HG03432 (cell line): ENCODE measurements at regions not wholly inside any gene's neighbourhood (a gene's known extent, or its start where the extent isn't known, plus 50 kb on each side); places are given as distances from the start of the nearest gene placed in this dataset.

ENCODE experiments used
- ATAC-seq: cut with Tn5 transposase; IDR thresholded peaks from one replicate; pipeline ENCODE4 v1.9.1; 2021; ENCODE audit warnings: mild to moderate bottlenecking, moderate library complexity; ENCODE audit not compliant: unreplicated experiment

DNA sequence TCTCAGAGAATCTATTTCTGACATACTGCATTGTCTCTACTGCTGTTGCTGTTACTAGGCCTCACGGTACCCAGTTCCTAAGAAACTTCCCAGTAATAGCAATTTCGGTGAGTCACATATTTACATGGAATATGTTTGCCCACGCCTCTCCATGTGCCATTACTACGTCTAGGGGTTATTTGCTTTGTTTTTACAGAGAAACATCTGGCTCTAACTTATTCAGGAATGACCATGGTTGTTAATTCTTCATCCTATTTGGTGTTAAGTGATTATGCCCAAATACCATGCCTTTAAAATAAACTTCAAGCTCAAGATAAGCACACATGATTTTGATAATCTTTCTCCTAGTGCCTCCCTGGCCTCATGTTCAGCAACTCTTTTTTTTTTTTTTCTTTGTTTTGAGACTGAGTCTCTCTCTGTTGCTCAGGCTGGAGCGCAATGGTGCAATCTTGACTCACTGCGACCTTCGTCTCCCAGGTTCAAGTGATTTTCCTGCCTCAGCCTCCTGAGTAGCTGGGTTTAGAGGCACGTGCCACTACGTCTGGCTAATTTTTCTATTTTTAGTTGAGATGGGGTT is 101.0 kb upstream of the HS3ST1 start:
- no peak for ATAC-seq

DNA sequence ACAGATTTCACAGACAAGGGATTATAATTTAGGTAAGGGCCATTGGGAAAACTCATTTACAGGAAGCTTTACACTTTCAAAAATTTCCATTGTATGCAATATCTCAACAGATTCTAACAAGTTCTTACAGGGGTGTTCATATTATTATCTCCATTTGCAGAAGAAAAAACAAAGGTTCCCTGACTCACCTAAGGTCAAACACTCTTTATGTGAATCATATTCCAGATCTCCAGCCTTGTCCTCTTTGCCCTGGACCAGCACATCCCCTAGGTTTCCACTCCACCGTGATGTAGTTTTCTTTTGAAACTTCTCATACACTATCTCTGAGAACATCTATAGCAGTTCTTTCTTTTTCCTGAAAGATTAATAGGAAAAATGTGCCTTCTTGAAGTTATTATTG is 96.4 kb upstream of the HS3ST1 start:
- no peak for ATAC-seq

GRCh38 chr4:11518754-11519153 is 90.1 kb upstream of the HS3ST1 start:
- ATAC-seq, result no peak

- no peak for ATAC-seq
Observed at GRCh38 chr4:11514779-11515419, 86.2 kb upstream of the HS3ST1 start.

DNA sequence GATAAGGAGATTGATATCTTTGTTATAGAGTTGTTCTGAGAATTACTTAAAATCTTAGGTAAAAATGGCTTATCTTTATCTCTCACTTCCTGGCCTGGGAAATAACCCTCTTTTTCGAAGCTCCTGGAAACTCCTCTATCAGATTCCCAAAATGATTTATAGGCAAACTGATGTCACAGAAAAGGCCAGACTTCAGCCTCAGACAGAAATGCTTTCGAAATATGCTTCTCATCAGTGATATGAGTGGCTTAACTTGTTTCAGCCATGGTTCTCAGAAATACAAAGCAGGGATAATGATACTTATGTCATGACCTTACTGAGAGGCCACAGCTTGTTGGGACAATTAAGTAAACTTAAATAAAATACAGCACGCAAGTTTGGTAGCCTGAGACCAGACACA is 85.3 kb upstream of the HS3ST1 start:
- no peak for ATAC-seq

DNA sequence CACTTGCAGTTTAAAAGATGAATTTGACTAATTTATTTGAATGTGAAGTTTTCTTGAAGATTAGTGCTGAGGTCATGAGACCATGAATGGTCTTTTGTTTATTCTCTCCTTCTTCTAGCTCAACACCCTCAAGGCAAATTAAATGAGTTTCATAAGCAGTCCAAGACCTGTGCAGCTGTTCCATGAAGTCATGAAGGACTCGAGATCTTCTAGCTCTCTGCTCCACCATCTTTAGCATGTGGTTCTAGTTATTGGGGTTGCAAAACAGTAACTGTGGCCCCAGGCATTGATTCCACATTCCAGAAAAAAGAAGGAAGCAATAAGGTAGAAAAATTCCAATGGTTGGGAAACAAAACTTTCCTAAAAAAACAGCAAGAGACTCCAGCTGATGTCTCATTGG is 84.2 kb upstream of the HS3ST1 start:
- no peak for ATAC-seq

GRCh38 chr4:11511321-11511720 is 82.6 kb upstream of the HS3ST1 start:
- ATAC-seq, result no peak

GRCh38 chr4:11507920-11508319 is 79.2 kb upstream of the HS3ST1 start:
- no peak for ATAC-seq

GRCh38 chr4:11506194-11506593 is 77.5 kb upstream of the HS3ST1 start:
- ATAC-seq, result no peak

GRCh38 chr4:11505221-11505971 is 76.7 kb upstream of the HS3ST1 start:
- no peak for ATAC-seq

DNA sequence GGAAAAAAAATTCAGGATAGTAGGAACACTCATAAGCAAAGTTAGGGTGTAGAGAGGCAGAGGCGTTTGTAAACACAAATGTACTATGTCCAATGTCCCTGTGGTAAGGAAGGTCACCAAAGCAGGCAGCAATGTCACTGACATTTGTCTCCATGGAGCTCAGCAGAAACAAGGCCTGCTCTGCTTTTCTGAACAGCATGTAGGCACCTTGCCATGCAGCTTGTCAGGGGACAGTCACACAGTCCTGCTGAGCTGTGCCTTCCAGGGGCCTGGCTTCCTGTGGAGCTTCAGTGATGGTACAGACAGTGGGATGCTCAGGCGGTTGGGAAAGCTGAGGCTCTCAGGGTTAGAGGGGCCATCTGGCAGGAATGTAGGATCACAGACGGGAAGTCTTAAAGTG is 74.5 kb upstream of the HS3ST1 start:
- ATAC-seq, result no peak

- ATAC-seq, result no peak
Observed at GRCh38 chr4:11497972-11498371, 69.3 kb upstream of the HS3ST1 start.

DNA sequence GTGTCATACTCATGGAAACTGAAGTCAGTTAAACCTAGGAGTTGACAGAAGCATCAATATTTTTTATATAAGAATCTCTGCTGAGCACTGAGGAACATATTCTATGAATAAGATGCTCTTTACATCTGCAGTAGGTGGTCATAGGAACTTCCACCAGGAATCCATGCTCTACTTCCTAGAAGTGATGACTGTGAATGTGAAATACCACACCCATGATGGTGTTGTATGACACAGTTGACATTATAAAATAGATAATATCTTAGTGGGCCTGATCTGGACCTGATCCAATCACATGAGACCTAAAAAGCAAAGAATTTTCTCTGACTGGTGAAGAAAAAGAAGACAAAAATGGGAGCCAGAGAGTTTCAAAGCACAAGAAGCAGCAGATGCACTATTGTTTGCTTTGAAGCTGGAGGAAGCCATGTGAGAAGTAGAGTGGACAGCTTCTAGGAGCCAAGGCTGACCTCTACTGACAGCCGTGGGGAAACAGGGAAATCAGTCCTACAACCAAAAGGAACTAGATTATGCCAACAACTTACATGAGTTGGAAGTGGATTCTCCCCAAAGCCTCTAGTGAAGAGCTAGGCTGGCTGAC is 68.6 kb upstream of the HS3ST1 start:
- ATAC-seq, result no peak

GRCh38 chr4:11496351-11496829 is 67.7 kb upstream of the HS3ST1 start:
- no peak for ATAC-seq

- ATAC-seq, result no peak
Observed at GRCh38 chr4:11495818-11496217, 67.1 kb upstream of the HS3ST1 start.

- no peak for ATAC-seq
Observed at GRCh38 chr4:11495291-11495690, 66.6 kb upstream of the HS3ST1 start.

DNA sequence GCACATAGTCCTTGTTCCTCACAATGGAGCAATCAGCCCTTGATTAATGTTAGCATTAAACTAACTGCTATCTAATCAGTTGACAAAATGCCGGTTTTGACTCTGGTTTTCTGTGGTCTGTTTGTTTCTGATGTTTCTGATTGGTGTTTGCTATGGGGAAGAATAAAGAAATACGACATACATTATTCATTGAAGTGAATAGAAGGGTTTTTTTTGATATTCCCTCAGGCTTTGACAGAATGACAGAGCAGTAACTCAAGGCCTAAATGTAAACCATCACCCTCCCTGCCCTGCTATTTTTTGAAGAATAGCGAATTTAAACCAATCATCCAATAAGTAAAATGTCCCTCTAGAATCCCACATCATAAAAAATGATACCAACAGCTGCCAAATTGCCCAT is 65.5 kb upstream of the HS3ST1 start:
- no peak for ATAC-seq

DNA sequence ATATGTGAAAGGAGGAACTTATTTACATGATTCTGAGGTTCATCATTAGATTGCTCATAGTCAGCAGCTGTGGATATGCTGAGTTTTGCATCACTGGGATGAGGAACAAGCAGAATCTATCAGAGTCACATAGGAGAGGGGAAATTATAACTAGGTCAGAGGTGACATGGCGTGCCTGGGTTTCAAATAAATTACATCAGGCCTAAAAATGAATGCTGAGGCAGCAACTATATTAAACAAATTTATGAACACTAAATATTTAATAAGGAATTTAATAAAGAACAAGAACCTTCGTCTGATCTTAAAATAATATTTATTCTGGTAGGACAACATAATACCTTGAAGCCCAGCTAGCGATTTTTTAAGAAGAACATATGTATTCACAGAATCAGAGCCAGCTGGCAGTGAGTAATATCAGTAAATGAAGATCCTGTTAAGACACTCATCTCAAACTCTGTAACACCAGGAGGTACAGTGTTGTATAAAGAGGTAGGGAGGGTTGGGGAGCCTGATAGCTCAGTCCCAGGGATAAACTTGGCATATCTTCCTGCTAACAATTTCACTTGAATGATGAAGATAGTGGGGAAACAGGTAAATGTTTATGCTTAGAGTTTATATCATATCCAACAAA is 60.9 kb upstream of the HS3ST1 start:
- peak; percentile 74 for ATAC-seq

DNA sequence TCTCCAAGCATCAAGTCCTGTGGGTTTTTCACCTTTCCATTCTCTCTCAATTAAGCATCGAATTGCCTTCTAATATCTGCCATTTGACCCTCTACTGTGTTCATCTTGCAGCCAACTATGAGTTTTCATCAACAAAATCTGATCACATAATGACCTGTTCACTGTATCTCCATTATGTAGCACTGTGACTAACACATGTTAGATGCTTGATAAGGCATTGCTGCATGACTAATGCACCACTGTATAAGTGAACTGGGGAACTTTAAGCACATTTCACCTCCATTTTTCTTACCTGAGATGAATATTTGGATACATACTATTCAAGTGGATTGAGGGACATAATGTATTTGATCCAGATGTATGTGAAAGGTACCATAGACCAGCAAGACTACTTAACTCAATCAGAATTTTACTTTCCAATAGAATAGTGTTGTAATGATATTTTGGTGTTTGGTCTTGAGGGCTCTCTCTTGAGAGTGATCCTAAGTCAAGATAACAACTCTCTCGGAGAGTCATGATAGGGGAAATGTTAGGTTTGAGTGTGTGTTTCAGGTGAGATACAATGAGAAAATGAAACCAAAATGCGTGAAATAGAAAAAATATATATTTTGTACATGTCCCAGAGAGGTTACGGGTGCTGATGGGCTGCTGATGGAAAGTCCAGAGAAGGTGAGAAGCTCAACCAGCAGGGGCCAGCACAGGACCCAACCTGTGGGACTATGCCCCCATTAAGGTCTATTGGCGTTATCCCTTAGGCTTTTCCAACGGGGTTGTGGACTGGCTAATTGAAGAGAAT is 60.2 kb upstream of the HS3ST1 start:
- ATAC-seq, result no peak

- ATAC-seq, result no peak
Observed at GRCh38 chr4:11487868-11488544, 59.3 kb upstream of the HS3ST1 start.
